KG1 (cell line): ENCODE measurements at regions not wholly inside any gene's neighbourhood (a gene's known extent, or its start where the extent isn't known, plus 50 kb on each side); places are given as distances from the start of the nearest gene placed in this dataset.
A peak's percentile ranks its signal among the peaks of the same experiment; 100 is the strongest.

Experiments
- DNase-seq: peaks from one replicate; lab custom pipeline; 2025; lab: John Stamatoyannopoulos, UW

DNA sequence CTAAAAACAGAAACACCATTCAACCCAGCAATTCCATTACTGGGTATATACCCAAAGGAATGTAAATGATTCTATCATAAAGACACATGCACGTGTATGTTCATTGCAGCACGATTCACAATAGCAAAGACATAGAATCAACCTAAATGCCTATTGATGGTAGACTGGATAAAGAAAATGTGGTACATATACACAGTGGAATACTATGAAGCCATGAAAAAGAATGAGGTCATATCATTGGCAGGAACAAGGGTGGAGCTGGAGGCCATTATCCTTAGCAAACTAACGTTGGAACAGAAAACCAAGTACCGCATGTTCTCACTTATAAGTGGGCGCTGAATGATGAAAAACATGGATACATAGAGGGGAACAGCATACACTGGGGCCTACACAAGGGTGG lies 77.2 kb upstream of the MYOCD start:
- DNase-seq: no peak

DNA sequence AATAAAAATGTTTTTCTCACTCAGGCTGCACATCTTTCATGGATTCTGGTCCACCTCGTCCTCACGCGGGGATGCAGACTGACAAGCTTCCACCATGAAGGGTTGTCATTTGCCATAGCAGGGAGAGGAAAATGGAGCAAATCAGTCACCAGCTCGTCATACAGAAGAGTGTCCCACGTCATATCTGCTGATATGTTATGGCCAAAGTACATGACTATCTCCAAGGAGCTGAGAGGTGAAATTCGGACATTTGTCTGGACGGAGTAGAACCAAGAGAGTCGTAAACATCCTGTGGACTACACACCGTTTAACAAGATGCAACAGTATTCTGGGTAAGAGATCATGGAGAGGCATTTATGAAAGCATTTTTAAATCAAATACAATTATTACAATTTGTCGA lies 75.3 kb upstream of the MYOCD start:
- DNase-seq: no peak

DNA sequence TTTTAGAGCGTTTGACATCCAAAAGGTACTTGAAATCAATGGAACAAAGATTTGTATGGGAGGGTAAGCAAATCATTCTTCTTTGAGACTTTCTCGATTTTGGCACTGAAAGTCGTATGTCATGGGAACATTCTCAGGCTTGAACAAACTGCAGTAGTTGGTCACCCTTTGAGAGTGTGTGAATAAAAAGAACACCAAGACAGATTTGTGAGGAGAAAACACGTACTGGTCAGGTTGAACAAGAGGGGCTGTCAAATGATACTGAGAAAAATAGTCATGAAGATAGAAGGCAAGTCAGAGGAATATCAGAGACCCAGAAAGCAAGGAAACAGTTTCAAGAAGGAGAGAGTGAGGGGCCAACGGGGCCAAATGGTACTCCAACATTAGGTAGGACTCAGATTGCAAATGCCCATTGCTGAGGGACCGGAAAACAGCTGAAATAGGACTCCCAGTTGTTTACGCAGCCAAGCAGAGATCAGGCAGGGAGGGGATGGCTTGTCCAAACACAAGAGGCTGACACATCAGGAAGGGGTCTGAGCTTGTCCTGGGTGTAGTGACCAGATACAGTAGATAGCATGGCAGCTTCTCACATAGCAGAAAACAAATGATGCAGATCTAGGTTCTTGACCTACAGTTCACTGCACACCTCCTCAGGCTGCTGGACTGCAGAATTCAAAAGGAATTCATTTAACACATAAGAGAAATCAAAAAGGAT lies 74.5 kb upstream of the MYOCD start:
- no peak for DNase-seq

- peak; percentile 2 for DNase-seq
Observed at GRCh38 chr17:12592941-12593340, 72.7 kb upstream of the MYOCD start.

- no peak for DNase-seq
Observed at GRCh38 chr17:12596961-12597360, 68.7 kb upstream of the MYOCD start.

- DNase-seq: no peak
Observed at GRCh38 chr17:12597895-12598294, 67.8 kb upstream of the MYOCD start.

- no peak for DNase-seq
Observed at GRCh38 chr17:12599186-12599920, 66.3 kb upstream of the MYOCD start.

- DNase-seq: no peak
Observed at GRCh38 chr17:12600349-12600748, 65.3 kb upstream of the MYOCD start.

GRCh38 chr17:12603566-12603965 lies 62.1 kb upstream of the MYOCD start:
- no peak for DNase-seq

DNA sequence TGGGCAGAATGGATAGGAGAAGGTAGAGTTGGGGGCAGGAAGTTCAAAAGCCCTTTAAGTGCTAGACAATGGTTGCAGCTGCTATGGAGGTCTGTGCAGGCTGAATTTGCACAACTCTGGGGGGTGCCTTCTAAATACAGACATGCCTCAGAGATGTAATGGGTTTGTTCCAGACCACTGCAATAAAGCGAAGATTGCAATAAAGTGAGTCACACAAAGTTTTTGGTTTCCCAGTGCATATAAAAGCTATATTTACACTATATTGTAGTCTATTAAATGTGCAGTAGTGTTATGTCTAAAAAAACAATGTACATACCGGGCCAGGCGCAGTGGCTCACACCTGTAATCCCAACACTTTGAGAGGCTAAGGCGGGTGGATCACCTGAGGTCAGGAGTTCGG lies 60.5 kb upstream of the MYOCD start:
- no peak for DNase-seq

GRCh38 chr17:12613566-12613965 lies 52.1 kb upstream of the MYOCD start:
- DNase-seq: no peak
